Upper lobe of left lung (tissue), 6 donors: ENCODE measurements at regions not wholly inside any gene's neighbourhood (a gene's known extent, or its start where the extent isn't known, plus 50 kb on each side); places are given as distances from the start of the nearest gene placed in this dataset.

Experiments used
- ATAC-seq, 2 donors: fragments of 200-7000 bp; cut with Tn5 transposase; one replicate each; pipeline ENCODE4 v1.9.1; 2022; ENCODE audit warnings: mild to moderate bottlenecking in 2 of 2, moderate library complexity in 2 of 2; ENCODE audit not compliant: low FRiP score in 2 of 2
- DNase-seq, 2 donors: peaks; one replicate each; pipeline ENCODE4 v3.0.0-alpha.2; 2019 to 2020
- H3K27ac ChIP-seq, 4 donors: fragments of 200-600 bp; sonication (generic); one replicate each; pipeline ENCODE4 v1.5.1; 2016 to 2019
- H3K27me3 ChIP-seq, 4 donors: fragments of 200-600 bp; sonication (generic); one replicate each; pipeline ENCODE4 v1.5.1; 2017 to 2019
- H3K36me3 ChIP-seq, 4 donors: fragments of 200-600 bp; sonication (generic); one replicate each; pipeline ENCODE4 v1.5.1; 2016 to 2019
- H3K4me1 ChIP-seq, 4 donors: fragments of 200-600 bp; sonication (generic); one replicate each; pipeline ENCODE4 v1.5.1; 2018 to 2019
- H3K4me3 ChIP-seq, 4 donors: fragments of 200-600 bp; sonication (generic); one replicate each; pipeline ENCODE4 v1.5.1; 2017 to 2019; ENCODE audit warnings: mild to moderate bottlenecking in 2 of 4, moderate library complexity in 1 of 4
- H3K9me3 ChIP-seq, 4 donors: fragments of 200-600 bp; sonication (generic); one replicate each; pipeline ENCODE4 v1.5.1; 2018 to 2019
- CTCF ChIP-seq, 6 experiments: fragments of 450-650 bp in 4 of 6; fragments of 200-600 bp in 2 of 6; sonication (generic) in 2 of 6; IDR thresholded peaks; one replicate each; pipeline ENCODE4 v1.5.1; 2016 to 2019; ENCODE audit warnings: antibody characterized with exemption in 6 of 6
- EP300 ChIP-seq, 4 donors: sonication (generic); formaldehyde crosslinking; IDR thresholded peaks; one replicate each; pipeline ENCODE4 v1.5.1; 2017; ENCODE audit warnings: antibody characterized with exemption in 4 of 4, control low read depth in 2 of 4
- POLR2A ChIP-seq, 4 donors: fragments of 450-650 bp; IDR thresholded peaks; one replicate each; pipeline ENCODE4 v1.5.1; 2016 to 2017; ENCODE audit warnings: antibody characterized with exemption in 4 of 4, mild to moderate bottlenecking in 2 of 4
- POLR2AphosphoS5 ChIP-seq, 2 donors: sonication (generic); formaldehyde crosslinking; IDR thresholded peaks; one replicate each; pipeline ENCODE4 v1.5.1; 2017; ENCODE audit warnings: antibody characterized with exemption in 2 of 2
- WGBS, 2 donors: methylation state at CpG; one replicate each; pipeline ENCODE4 v1.1.5; 2017 to 2018; 5-methylcytosine and 5-hydroxymethylcytosine counted together
- donor health status: DM: no; HTN: no; CAD: no; lungs with moderate emphysema.
- donor health status: DM: no; HTN: yes; CAD: no; lungs with severe emphysema.

- Histone ChIP-seq H3K27me3 (peaks cover 0 to 2% (median 0%) of the 10 kb centered on the region in 4 donors), H3K4me1 (peaks cover 0 to 17% (median 10%) of the 10 kb centered on the region in 4 donors), H3K9me3 (no peaks in the 10 kb centered on the region), H3K4me3 (no peak overlapping the region), H3K36me3 (no peaks in the 10 kb centered on the region), H3K27ac (no peak overlapping the region)
- 90 to 94% methylated on average over 4 to 9 of the region's 10 CpGs for WGBS, 2 donors
- no peak for ATAC-seq
- DNase-seq, result no peak
- TF ChIP-seq EP300 (IDR thresholded peaks at IDR 0.05), result no peak
- no peak for TF ChIP-seq POLR2AphosphoS5 (IDR thresholded peaks at IDR 0.05)
- TF ChIP-seq CTCF (IDR thresholded peaks at IDR 0.05), result no peak
- TF ChIP-seq POLR2A (IDR thresholded peaks at IDR 0.05), result no peak
These were observed 208.6 kb downstream of the CTTN start for GRCh38 chr11:70606951-70607330.

GRCh38 chr11:70607561-70607960 lies 209.2 kb downstream of the CTTN start:
- no peak overlapping the region for H3K4me3 ChIP-seq
- TF ChIP-seq CTCF (IDR thresholded peaks at IDR 0.05) (no peak), POLR2A (IDR thresholded peaks at IDR 0.05) (no peak), POLR2AphosphoS5 (IDR thresholded peaks at IDR 0.05) (no peak), EP300 (IDR thresholded peaks at IDR 0.05) (no peak)
- WGBS, 2 donors, result 87 to 88% methylated on average over 5 to 6 of the region's 6 CpGs
- H3K4me1 ChIP-seq, result peaks cover 0 to 17% (median 10%) of the 10 kb centered on the region in 4 donors
- H3K27me3 ChIP-seq, result peaks cover 0 to 2% (median 0%) of the 10 kb centered on the region in 4 donors
- ATAC-seq, result no peak
- no peak overlapping the region for H3K27ac ChIP-seq
- no peaks in the 10 kb centered on the region for H3K36me3 ChIP-seq
- H3K9me3 ChIP-seq, result no peaks in the 10 kb centered on the region
- DNase-seq, result no peak

- H3K9me3 ChIP-seq, result no peaks in the 10 kb centered on the region
- peak in 1 of 2 donors; percentile 59 for DNase-seq
- ATAC-seq, result no peak
- peaks cover 0 to 2% (median 0%) of the 10 kb centered on the region in 4 donors for H3K27me3 ChIP-seq
- 54 to 60% methylated on average over 13 to 35 of the region's 35 CpGs for WGBS, 2 donors
- no peaks in the 10 kb centered on the region for H3K36me3 ChIP-seq
- TF ChIP-seq EP300 (IDR thresholded peaks at IDR 0.05), result no peak
- no peak for TF ChIP-seq POLR2AphosphoS5 (IDR thresholded peaks at IDR 0.05)
- TF ChIP-seq POLR2A (IDR thresholded peaks at IDR 0.05), result no peak
- TF ChIP-seq CTCF (IDR thresholded peaks at IDR 0.05), result no peak
- H3K4me1 ChIP-seq, result peaks cover 0 to 13% (median 8%) of the 10 kb centered on the region in 4 donors
- H3K4me3 ChIP-seq, result no peak overlapping the region
- H3K27ac ChIP-seq, result no peak overlapping the region
These were observed 210.5 kb downstream of the CTTN start for GRCh38 chr11:70608568-70609470.

- Histone ChIP-seq H3K36me3 (no peaks in the 10 kb centered on the region), H3K27ac (no peak overlapping the region), H3K4me1 (peaks cover 0 to 6% (median 6%) of the 10 kb centered on the region in 4 donors), H3K9me3 (peaks cover 0 to 15% (median 8%) of the 10 kb centered on the region in 4 donors), H3K27me3 (peaks cover 0 to 2% (median 0%) of the 10 kb centered on the region in 4 donors), H3K4me3 (no peak overlapping the region)
- 59 to 62% methylated on average over 21 to 22 of the region's 22 CpGs for WGBS, 2 donors
- no peak for ATAC-seq
- no peak for DNase-seq
- TF ChIP-seq CTCF (IDR thresholded peaks at IDR 0.05), result no peak
- no peak for TF ChIP-seq POLR2AphosphoS5 (IDR thresholded peaks at IDR 0.05)
- no peak for TF ChIP-seq EP300 (IDR thresholded peaks at IDR 0.05)
- no peak for TF ChIP-seq POLR2A (IDR thresholded peaks at IDR 0.05)
These were observed 212.5 kb downstream of the CTTN start for GRCh38 chr11:70610566-70611565.
